ENCODE measurements at regions not wholly inside any gene's neighbourhood (a gene's known extent, or its start where the extent isn't known, plus 50 kb on each side); places are given as distances from the start of the nearest gene placed in this dataset.

GRCh38 chr5:56321236-56321881, 88.2 kb upstream of the ANKRD55 start:
- Histone ChIP-seq H3K9me3 (ENCODE audit: low read depth) (no peaks in the 10 kb centered on the region), H3K4me1 (ENCODE audit: low read depth) (peaks cover 8% of the 10 kb centered on the region), H3K36me3 (no peaks in the 10 kb centered on the region), H3K27ac (no peak overlapping the region), H3K4me3 (no peak overlapping the region), H3K27me3 (no peaks in the 10 kb centered on the region)
- DNase-seq (ENCODE audit: low read depth in 1 of 2, low spot score in 1 of 2) = no peak
- TF ChIP-seq CTCF (IDR thresholded peaks at IDR 0.05; ENCODE audit: low read depth, low read length) = no peak

- Histone ChIP-seq H3K36me3 (no peaks in the 10 kb centered on the region), H3K27ac (no peak overlapping the region), H3K9me3 (ENCODE audit: low read depth) (no peaks in the 10 kb centered on the region), H3K4me1 (ENCODE audit: low read depth) (peaks cover 8% of the 10 kb centered on the region), H3K4me3 (no peak overlapping the region), H3K27me3 (no peaks in the 10 kb centered on the region)
- no peak for TF ChIP-seq CTCF (IDR thresholded peaks at IDR 0.05; ENCODE audit: low read depth, low read length)
- DNase-seq (ENCODE audit: low read depth in 1 of 2, low spot score in 1 of 2) = no peak
These were observed 87.6 kb upstream of the ANKRD55 start for GRCh38 chr5:56320686-56321085.

GRCh38 chr5:56319526-56320181, 86.5 kb upstream of the ANKRD55 start:
- H3K4me3 ChIP-seq = no peak overlapping the region
- no peak overlapping the region for H3K27ac ChIP-seq
- H3K4me1 ChIP-seq (ENCODE audit: low read depth) = peaks cover 8% of the 10 kb centered on the region
- no peaks in the 10 kb centered on the region for H3K36me3 ChIP-seq
- H3K27me3 ChIP-seq = no peaks in the 10 kb centered on the region
- TF ChIP-seq CTCF (IDR thresholded peaks at IDR 0.05; ENCODE audit: low read depth, low read length) = no peak
- peak in 1 of 2 donors; percentile 84 for DNase-seq (ENCODE audit: low read depth in 1 of 2, low spot score in 1 of 2)
- H3K9me3 ChIP-seq (ENCODE audit: low read depth) = no peaks in the 10 kb centered on the region

- Histone ChIP-seq H3K36me3 (no peaks in the 10 kb centered on the region), H3K4me1 (ENCODE audit: low read depth) (peaks cover 8% of the 10 kb centered on the region), H3K4me3 (no peak overlapping the region), H3K27ac (no peak overlapping the region), H3K9me3 (ENCODE audit: low read depth) (no peaks in the 10 kb centered on the region), H3K27me3 (no peaks in the 10 kb centered on the region)
- no peak for DNase-seq (ENCODE audit: low read depth in 1 of 2, low spot score in 1 of 2)
- no peak for TF ChIP-seq CTCF (IDR thresholded peaks at IDR 0.05; ENCODE audit: low read depth, low read length)
These were observed 84.9 kb upstream of the ANKRD55 start for GRCh38 chr5:56317923-56318561.

- Histone ChIP-seq H3K9me3 (ENCODE audit: low read depth) (no peaks in the 10 kb centered on the region), H3K4me1 (ENCODE audit: low read depth) (peaks cover 9% of the 10 kb centered on the region), H3K36me3 (no peaks in the 10 kb centered on the region), H3K27me3 (no peaks in the 10 kb centered on the region), H3K27ac (no peak overlapping the region), H3K4me3 (no peak overlapping the region)
- TF ChIP-seq CTCF (IDR thresholded peaks at IDR 0.05; ENCODE audit: low read depth, low read length) = no peak
- DNase-seq (ENCODE audit: low read depth in 1 of 2, low spot score in 1 of 2) = no peak
These were observed 83.3 kb upstream of the ANKRD55 start for GRCh38 chr5:56316299-56316994.
